GM21423 (cell line): ENCODE measurements at regions not wholly inside any gene's neighbourhood (a gene's known extent, or its start where the extent isn't known, plus 50 kb on each side); places are given as distances from the start of the nearest gene placed in this dataset.
"Not testable (repeated sequence)": the region's sequence is repeated elsewhere in the genome, so short reads cannot be mapped to it uniquely, and the experiment has no call there.

Experiments used
- ATAC-seq: cut with Tn5 transposase; IDR thresholded peaks from one replicate; pipeline ENCODE4 v1.9.1; 2021; ENCODE audit warnings: mild to moderate bottlenecking, moderate library complexity; ENCODE audit not compliant: unreplicated experiment

- no peak for ATAC-seq
Observed at GRCh38 chr11:57913715-57914704, 109.7 kb upstream of the OR9Q1 start.

DNA sequence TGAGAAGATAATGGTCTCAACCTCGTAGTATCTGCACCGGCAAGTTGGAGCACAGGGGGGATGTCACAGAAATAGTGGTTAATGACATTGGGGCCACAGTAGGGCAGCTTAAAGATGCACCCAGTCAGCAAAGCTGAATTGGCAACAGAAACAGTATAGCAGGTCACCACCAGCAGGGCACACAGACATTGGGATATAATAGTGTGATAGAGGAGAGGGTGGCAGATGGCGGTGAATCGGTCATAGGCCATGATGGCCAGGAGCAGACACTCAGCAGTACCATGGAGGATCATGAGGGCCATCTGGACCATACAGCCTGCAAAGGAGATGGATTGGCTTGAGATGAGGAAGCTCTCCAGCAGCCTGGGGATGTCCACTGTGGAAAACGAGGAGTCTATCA lies 106.0 kb upstream of the OR9Q1 start:
- ATAC-seq = no peak

DNA sequence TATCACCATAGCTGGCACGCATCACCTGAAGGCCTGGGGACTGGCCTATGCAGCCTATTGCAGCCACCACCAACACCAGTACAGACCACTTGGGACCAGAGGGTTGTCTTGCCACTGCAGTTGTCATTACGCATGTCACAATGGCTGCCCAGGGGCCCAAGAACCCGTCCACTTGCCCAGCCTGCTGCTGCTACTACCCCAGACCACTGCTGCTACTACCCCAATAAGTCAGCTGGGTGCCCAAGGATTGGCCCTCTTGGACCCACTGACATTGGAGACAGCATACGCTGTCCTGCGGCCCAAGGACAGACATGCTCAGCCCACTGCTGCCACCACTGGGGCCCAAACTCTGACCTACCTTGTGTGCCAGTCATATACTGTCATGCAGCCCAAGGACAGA lies 102.7 kb upstream of the OR9Q1 start:
- no peak for ATAC-seq

GRCh38 chr11:57932105-57932504 lies 91.6 kb upstream of the OR9Q1 start:
- ATAC-seq = no peak

DNA sequence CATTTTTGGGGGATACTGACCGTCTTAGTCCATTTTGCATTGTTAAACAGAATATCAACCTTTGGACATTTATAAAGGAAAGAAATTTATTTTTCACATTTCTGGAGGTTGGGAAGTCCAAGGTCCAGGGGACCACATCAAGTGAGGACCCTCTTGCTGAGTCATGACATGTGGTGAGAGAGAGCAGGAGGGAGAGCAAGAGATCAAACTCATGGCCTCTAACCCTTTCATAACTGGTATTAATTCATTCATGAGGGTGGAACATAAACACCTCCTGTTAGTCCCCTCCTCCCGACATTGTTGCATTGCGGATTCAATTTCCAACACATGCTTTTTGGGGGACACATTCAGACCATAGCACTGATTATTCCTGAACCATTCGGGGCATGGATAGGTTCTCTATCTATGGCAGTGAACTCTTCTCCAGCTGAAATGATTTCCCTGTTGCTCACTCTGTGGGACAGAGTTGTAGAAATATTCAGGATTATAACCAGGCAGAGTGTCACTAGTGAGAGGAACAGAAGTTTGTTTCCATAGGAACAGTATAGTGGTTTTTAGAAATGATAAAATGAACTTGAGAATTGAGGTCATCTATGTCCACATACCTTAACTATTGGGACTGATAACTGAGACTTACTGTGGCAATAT lies 88.2 kb upstream of the OR9Q1 start:
- no peak for ATAC-seq

GRCh38 chr11:57936050-57936418 lies 87.6 kb upstream of the OR9Q1 start:
- ATAC-seq = no peak

DNA sequence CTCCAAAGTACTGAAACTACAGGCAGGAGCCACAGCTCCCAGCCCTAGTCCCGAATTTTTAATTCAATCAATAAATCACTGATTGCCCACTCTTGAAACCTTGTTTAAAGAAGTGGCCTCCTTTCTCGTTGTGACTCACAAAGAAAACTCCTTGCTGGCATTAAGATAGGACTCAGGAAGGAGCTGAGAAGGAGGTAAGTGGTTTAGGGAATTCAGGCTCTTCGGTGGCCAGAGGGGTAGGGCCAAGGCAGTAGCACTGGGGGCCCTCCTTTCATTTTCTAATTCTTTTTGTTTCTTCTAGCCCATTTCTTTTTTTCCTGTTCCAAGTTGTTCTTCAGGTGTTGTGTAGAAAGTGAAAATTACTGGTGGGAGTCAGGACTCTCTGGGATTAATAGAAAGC lies 86.2 kb upstream of the OR9Q1 start:
- ATAC-seq = no peak

DNA sequence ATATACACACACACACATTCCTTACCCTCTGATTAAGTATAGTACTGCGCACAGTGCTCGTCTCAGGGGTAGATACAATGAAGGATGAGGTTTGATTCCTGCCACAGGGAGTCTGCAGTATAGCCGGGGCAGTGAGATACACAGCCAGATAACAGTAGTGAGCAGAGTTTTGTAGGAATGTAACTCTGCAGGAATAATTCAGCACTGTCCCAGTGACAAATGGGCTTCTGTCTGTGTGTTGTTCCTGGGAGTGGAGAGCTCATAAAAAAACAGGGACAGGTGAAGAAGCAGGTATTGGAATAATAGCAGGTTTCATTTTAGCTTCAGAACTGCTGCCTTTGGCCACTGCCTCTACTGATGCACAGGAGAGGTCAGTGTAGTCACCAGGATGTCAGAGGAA lies 85.3 kb upstream of the OR9Q1 start:
- ATAC-seq = no peak

DNA sequence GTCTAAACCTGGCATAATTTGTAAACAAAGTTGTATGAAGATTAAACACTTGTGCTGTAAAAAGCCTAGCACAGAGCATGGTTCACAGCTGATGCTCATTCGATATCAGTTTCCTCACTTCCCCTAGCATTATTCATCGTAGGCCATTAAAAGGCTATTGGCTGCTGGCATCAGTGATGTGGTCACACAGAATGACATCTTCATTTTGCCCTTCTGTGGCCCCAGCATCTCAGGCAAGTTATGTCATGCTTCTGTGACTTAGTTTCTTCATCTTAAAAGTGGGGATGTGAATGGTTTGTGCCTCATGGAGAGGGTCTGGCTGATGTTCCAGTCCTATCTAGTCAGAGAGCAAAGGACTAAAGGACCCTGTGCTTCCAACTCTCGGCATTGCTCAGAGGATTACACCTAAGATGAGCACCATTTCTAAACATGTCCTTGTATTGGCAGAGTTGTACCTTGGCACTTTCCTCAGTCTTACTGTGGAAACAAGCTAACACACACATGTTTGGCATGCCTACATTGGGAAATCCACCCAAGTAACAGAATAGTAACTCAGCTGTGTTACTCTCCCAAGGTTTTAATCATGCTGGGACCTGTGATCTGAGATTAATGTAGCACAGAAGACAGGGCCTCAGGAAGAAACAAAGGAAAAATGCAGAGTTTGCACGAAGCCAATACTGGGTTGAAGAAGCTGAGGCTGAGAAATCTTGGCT lies 83.5 kb upstream of the OR9Q1 start:
- ATAC-seq = no peak

DNA sequence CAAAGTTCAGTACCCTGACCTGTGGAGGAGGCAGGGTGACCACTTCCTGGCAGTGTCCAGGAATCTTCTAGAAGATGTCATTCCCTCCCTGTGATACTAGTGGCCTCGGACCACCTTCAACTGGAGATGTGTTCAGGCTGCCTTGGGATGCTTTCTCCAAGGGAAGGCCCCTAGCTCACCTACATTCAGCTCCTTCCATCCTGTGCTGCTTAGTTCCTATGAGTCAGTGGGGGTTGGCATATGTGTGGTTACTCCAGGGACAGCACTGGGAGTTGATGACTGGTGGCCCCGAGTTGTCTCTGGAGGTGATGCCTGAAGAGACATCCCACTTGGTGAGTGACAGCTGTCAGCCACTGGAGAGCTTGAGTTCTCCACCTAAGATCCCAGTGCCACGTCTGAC lies 81.8 kb upstream of the OR9Q1 start:
- ATAC-seq = no peak

GRCh38 chr11:57942808-57943207 lies 80.9 kb upstream of the OR9Q1 start:
- ATAC-seq = no peak

DNA sequence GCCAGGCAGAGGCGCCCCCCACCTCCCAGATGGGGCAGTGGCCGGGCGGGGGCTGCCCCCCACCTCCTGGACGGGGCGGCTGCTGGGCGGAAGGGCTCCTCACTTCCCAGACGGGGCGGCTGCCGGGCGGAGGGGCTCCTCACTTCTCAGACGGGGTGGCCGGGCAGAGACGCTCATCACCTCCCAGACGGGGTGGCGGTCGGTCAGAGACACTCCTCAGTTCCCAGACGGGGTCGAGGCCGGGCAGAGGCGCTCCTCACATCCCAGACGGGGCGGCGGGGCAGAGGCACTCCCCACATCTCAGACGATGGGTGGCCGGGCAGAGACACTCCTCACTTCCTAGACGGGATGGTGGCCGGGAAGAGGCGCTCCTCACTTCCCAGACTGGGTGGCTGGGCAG lies 79.9 kb upstream of the OR9Q1 start:
- ATAC-seq = not testable (repeated sequence)

DNA sequence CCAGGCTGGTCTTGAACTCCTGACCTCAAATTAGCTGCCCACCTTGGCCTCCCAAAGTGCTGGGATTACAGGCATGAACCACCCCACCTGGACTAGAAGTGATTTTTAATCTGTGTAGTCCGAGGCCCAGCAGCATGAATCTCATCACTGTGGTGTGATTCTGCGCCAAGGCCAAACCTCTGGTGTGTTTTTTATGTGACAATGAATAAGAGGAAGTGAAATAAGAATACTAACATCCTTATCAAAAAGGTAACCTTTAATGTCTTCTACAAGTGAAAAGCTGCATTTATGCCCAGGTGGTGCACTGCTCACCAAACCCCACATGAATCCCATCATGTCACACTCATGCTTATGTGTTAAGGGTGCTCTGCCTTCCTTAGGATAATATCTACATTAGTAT lies 77.1 kb upstream of the OR9Q1 start:
- ATAC-seq = no peak

- no peak for ATAC-seq
Observed at GRCh38 chr11:57964660-57965059, 59.0 kb upstream of the OR9Q1 start.

GRCh38 chr11:57971272-57972012 lies 52.2 kb upstream of the OR9Q1 start:
- ATAC-seq = no peak

GRCh38 chr11:57972013-57972367 lies 51.7 kb upstream of the OR9Q1 start:
- no peak for ATAC-seq
